HEK293 (cell line): ENCODE measurements at regions not wholly inside any gene's neighbourhood (a gene's known extent, or its start where the extent isn't known, plus 50 kb on each side); places are given as distances from the start of the nearest gene placed in this dataset.

Experiments used
- ZIC2 ChIP-seq: fragments of 450-650 bp; formaldehyde crosslinking; IDR thresholded peaks from 2 replicates; pipeline ENCODE4 v1.5.1; 2016; ENCODE audit warnings: missing biosample characterization, missing genetic modification characterization
- ZNF837 ChIP-seq: fragments of 450-650 bp; formaldehyde crosslinking; IDR thresholded peaks from 2 replicates; pipeline ENCODE4 v1.5.1; 2016; ENCODE audit warnings: missing biosample characterization, missing genetic modification characterization

GRCh38 chr18:79583426-79583825, 96.2 kb upstream of the CTDP1 start:
- TF ChIP-seq ZNF837 (no peak), ZIC2 (tag by site-specific recombination) (no peak)
